HG03280 (cell line): ENCODE measurements at regions not wholly inside any gene's neighbourhood (a gene's known extent, or its start where the extent isn't known, plus 50 kb on each side); places are given as distances from the start of the nearest gene placed in this dataset.
A peak's percentile ranks its signal among the peaks of the same experiment; 100 is the strongest.
"Not testable (repeated sequence)": the region's sequence is repeated elsewhere in the genome, so short reads cannot be mapped to it uniquely, and the experiment has no call there.

ENCODE experiments used
- ATAC-seq: cut with Tn5 transposase; IDR thresholded peaks from one replicate; pipeline ENCODE4 v1.9.1; 2021; ENCODE audit warnings: mild to moderate bottlenecking, moderate library complexity; ENCODE audit not compliant: unreplicated experiment

- ATAC-seq: no peak
Observed at GRCh38 chr3:87109465-87109864, 117.6 kb upstream of the CHMP2B start.

- no peak for ATAC-seq
Observed at GRCh38 chr3:87101861-87102625, 111.1 kb upstream of the VGLL3 start.

DNA sequence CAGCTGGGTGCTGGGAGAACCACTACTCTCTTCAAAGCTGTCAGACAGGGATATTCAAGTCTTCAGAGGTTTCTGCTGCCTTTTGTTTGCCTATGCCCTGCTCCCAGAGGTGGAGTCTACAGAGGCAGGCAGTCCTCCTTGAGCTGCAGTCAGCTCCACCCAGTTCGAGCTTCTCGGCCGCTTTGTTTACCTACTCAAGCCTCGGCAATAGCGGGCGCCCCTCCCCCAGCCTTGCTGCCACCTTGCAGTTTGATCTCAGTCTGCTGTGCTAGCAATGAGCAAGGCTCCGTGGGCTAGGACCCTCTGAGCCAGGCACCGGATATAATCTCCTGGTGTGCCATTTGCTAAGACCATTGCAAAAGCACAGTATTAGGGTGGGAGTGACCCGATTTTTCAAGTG, 106.8 kb upstream of the VGLL3 start:
- not testable (repeated sequence) for ATAC-seq

- ATAC-seq: no peak
Observed at GRCh38 chr3:87090631-87091030, 99.7 kb upstream of the VGLL3 start.

GRCh38 chr3:87088993-87089841, 98.3 kb upstream of the VGLL3 start:
- no peak for ATAC-seq

DNA sequence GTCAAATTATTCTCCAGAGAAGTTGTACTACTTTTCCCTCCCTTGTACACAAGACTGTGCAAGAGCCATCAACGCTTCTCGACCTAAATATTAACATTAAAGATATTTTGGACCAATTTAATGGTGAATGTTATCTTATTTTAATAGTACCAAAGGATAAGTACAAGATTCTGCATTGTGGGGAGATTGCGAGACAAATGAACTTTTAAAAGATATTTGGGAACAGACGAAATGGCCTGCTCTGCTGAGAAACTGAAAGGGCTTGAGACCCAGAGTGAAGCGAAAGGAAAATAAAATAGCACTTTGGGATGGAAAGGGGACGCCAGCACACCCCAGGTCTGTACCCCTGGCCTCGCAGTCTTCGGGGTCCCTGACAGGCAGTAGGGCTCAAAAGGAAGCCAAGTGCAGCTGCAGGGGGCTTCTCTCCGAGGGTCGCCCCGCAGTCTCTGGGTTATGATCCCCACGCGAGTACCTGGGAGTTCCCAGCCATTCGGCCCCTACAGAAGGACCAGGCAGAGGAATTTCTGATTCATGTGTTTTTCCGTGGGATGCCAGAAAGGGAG, 97.6 kb upstream of the VGLL3 start:
- ATAC-seq: no peak

GRCh38 chr3:87084868-87085267, 93.9 kb upstream of the VGLL3 start:
- no peak for ATAC-seq

DNA sequence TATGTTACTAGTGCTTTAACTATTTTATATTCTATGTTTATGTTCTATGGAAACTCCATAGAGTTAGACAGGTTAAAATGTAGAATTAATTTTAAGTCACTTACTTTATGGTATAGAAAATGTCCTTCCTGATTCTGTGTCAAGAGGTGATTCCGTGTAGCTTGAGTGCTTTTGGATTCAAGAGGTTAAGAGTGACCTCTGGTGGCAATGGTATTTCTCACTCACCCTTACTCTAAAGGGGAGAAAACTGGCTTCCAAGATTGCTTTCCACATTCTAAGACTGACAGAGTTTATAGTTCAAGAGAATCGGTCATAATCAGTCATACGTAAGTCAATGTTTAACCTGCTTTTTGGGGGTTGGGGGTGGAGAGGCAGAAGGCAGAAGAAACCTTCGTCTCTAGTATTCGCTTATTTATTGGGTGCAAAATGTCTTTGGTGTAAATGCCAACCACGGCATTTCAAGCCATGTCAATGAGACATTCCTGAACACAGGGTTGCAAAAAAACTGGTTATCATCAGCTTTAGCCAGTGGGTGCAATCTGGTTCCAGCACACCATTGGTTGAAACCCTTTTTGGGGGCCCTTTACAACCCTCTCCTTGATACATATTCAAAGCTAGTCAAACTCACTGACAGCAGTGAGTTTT, 92.0 kb upstream of the VGLL3 start:
- no peak for ATAC-seq

DNA sequence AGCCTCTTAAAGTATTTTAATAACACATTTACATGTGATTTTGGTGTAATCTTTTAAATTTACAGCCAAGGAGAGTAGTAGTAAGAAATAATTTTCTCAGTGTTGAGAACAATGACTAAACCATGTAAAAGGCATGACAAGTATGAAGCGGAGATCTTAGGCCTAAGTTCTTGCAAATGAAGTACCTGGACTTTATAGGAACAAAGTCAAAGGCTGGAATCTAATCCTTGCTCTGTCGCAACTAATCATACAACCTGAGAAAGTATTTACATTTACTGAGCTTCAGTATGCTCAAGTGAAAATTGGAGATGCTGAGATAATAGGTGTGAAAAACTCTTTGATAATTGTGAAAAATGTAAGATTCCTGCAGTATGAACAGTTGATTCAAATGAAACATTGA, 86.4 kb upstream of the VGLL3 start:
- ATAC-seq: no peak

- no peak for ATAC-seq
Observed at GRCh38 chr3:87076946-87077345, 86.0 kb upstream of the VGLL3 start.

DNA sequence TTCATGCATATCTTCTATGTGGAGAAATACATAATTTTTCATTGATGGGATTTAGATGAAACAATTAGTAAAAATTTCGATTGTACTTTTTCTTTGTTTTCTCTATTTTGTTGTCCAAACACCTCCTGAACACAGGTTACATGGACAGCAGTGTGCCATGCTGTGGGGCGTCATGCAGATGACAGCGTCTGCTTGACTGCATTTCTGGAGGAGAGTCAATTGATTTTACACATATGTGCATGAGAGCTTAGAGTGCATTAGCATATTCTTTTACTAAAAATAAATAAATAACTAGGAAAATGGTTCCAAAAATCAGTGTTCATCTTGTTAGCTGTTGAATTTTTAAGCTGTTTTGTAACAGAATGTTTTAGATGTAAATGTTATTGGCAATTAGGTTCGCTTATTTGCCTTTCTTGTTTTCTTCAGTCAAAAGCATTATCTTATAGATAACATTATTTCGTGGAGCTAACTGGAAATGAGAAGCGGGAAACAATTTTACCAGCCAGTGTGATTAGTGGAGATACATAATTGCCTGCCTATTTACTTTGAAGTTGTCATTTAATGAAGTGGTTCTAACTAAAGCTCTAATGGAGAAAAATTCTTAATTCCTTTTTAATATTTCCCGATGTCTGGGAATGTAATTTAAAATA, 82.7 kb upstream of the VGLL3 start:
- no peak for ATAC-seq

GRCh38 chr3:87072446-87072845, 81.5 kb upstream of the VGLL3 start:
- no peak for ATAC-seq

GRCh38 chr3:87069971-87070370, 79.0 kb upstream of the VGLL3 start:
- ATAC-seq: no peak

- no peak for ATAC-seq
Observed at GRCh38 chr3:87069021-87069420, 78.1 kb upstream of the VGLL3 start.

GRCh38 chr3:87062685-87063084, 71.7 kb upstream of the VGLL3 start:
- no peak for ATAC-seq

DNA sequence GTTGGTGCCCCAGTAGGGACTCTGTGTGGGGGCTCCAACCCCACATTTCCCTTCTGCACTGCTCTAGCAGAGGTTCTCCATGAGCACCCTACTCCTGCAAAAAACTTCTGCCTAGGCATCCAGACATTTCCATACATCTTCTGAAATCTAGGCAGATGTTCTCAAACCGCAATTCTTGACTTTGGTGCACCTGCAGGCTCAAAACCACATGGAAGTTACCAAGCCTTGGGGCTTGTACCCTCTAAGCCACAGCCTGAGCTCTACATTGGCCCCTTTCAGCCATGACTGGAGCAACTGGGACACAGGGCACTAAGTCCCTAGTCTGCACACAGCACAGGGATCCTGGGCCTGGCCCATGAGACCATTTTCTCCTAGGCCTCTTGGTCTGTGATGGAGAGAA, 66.5 kb upstream of the VGLL3 start:
- no peak for ATAC-seq

GRCh38 chr3:87053553-87053952, 62.6 kb upstream of the VGLL3 start:
- no peak for ATAC-seq

DNA sequence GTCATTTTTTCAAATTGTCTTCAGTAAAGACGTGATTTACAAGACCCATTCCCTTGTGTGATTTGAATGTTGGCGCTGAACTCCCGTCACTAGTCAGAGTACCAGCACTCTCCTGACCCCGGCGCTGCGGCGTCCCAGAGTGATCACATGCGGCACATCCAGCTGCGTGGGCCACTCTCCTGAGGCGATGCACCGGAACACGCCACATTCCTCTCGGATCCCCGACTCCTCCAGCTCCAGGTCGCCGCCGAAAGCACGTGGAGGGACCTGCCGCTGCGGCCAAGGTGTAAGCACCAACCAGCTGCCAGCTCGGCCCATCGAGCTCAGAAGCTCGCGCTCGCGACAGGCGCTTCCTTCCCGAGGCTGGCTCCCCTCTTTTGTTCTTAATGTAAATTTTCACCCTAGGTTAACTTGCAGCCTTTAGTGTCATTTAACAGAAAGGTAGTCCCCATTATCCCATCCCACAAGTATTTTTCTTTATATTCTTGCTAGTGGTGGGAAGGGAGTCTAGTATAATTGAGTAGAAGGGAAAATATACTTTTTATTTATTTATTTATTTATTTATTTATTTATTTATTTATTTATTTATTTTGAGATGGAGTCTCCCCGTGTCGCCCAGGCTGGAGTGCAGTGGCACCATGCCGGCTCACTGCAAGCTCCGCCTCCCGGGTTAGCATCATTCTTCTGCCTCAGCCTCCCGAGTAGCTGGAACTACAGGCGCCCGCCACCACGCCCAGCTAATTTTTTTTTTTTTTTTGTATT, 61.7 kb upstream of the VGLL3 start:
- no peak for ATAC-seq

DNA sequence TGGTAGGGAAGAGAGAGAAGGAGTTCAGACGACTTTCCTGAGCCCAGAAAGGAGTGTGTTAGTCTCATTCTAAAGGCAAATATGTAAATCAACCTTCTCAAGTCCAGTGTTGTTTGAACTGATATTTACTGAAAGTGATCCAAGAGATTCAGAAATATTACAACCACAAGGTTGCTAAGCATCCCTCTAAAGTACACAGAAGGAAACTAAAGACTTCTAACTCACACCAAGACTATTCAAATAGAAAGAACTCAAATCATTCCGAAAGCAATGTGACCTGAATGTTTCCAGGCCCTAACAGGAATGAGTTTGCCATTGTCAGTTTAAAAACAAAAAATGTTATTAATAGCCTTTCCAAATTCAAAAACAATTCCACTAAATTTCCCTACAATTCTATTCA, 56.9 kb upstream of the VGLL3 start:
- ATAC-seq: peak; percentile 57

GRCh38 chr3:87046241-87046640, 55.3 kb upstream of the VGLL3 start:
- ATAC-seq: no peak
